ENCODE measurements at regions not wholly inside any gene's neighbourhood (a gene's known extent, or its start where the extent isn't known, plus 50 kb on each side); places are given as distances from the start of the nearest gene placed in this dataset.

DNA sequence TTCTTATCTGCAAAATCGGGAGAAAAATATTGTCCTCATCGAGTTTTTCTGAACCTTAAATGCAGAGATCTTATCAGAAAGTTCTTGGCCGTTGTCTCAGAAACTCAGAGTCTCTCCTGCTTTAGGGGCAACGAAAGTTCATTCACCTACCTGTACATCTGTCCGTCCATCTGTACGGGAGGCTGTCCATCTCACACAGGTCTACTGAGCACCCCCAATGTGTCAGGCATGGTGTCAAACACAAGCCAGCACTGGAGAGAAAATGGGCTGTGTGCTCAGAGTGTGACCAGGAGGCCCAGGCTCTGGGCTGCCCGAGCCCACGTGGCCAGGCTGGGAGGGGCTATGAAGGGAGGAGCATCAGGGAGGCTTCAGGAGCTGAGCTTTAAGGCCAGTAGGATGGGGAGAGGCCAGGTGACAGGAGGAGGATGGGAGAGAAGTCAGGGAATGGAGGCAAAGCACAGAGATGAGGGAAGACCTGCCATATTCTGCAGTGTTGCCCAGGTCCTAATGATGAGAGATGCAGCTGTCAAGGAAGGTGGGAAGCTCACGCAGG lies 62.4 kb upstream of the MYEOV start:
- intact Hi-C loops (cut with DNase I), result no loop called here
- TF ChIP-seq POLR2A (IDR thresholded peaks at IDR 0.05), result no peak
- TF ChIP-seq, protein P1, sequence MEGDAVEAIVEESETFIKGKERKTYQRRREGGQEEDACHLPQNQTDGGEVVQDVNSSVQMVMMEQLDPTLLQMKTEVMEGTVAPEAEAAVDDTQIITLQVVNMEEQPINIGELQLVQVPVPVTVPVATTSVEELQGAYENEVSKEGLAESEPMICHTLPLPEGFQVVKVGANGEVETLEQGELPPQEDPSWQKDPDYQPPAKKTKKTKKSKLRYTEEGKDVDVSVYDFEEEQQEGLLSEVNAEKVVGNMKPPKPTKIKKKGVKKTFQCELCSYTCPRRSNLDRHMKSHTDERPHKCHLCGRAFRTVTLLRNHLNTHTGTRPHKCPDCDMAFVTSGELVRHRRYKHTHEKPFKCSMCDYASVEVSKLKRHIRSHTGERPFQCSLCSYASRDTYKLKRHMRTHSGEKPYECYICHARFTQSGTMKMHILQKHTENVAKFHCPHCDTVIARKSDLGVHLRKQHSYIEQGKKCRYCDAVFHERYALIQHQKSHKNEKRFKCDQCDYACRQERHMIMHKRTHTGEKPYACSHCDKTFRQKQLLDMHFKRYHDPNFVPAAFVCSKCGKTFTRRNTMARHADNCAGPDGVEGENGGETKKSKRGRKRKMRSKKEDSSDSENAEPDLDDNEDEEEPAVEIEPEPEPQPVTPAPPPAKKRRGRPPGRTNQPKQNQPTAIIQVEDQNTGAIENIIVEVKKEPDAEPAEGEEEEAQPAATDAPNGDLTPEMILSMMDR (IDR thresholded peaks at IDR 0.05), result no peak
- H3K36me3 ChIP-seq, result no peaks in the 10 kb centered on the region
- 73 to 79% methylated on average over 9 of the region's 9 CpGs for WGBS, 2 donors
- no peaks in the 10 kb centered on the region for H3K4me1 ChIP-seq
- no peak overlapping the region for H3K27ac ChIP-seq
- H3K9me3 ChIP-seq, result no peaks in the 10 kb centered on the region
- no peaks in the 10 kb centered on the region for H3K27me3 ChIP-seq
- no peak for DNase-seq
- H3K4me3 ChIP-seq (replicated peaks in 1 of 3), result no peak overlapping the region

DNA sequence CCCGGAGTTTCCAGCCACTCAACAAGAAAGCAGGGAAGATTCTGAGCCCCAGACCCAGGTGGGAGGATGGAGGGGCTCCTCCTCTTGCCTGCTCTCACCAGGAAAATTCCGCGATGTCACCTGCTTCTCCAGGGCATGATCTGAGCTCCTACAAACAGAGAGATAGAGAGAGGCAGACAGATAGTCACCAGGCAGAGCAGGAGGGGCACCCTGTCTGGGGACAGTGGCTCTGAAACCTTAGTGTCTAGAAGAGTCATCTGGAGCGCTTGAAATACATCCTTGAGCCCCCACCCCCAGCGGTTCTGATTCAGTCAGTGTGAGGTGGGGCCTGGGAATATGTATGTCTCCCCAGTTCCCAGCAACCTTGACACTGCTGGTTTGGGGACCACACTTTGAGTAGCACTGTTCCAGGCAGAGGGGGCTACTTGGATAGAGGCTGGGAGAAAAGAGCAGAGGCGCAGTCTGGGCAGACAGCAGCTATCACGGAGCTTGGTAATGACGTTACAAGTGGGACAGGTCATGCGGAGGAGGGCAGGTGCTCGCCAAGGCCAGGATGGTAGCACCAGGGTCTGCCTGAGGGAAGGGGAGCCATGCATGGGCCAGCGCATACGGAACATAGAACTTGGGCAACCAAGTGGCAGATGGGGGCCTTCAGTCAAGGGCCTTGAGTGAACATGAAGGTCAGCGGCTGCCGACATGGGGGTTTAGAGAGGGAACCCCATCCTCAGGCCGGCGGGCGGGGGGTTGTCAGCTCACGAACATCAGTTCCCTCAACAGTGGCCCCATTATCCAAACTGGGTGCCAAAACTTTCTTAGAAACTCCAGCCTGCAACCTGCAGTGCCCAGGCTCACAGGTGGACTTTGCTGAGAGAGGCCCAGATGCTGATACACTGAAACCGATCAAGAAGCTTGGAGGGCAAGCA lies 60.9 kb upstream of the MYEOV start:
- no peak for TF ChIP-seq POLR2A (IDR thresholded peaks at IDR 0.05)
- TF ChIP-seq, protein P1 (IDR thresholded peaks at IDR 0.05), result no peak
- Histone ChIP-seq H3K4me1 (no peaks in the 10 kb centered on the region), H3K9me3 (no peaks in the 10 kb centered on the region), H3K4me3 (replicated peaks in 1 of 3) (no peak overlapping the region), H3K36me3 (no peaks in the 10 kb centered on the region), H3K27me3 (no peaks in the 10 kb centered on the region), H3K27ac (no peak overlapping the region)
- intact Hi-C loops (cut with DNase I), result no loop called here
- WGBS, 2 donors, result 94% methylated on average over 14 to 19 of the region's 19 CpGs
- DNase-seq, result no peak

DNA sequence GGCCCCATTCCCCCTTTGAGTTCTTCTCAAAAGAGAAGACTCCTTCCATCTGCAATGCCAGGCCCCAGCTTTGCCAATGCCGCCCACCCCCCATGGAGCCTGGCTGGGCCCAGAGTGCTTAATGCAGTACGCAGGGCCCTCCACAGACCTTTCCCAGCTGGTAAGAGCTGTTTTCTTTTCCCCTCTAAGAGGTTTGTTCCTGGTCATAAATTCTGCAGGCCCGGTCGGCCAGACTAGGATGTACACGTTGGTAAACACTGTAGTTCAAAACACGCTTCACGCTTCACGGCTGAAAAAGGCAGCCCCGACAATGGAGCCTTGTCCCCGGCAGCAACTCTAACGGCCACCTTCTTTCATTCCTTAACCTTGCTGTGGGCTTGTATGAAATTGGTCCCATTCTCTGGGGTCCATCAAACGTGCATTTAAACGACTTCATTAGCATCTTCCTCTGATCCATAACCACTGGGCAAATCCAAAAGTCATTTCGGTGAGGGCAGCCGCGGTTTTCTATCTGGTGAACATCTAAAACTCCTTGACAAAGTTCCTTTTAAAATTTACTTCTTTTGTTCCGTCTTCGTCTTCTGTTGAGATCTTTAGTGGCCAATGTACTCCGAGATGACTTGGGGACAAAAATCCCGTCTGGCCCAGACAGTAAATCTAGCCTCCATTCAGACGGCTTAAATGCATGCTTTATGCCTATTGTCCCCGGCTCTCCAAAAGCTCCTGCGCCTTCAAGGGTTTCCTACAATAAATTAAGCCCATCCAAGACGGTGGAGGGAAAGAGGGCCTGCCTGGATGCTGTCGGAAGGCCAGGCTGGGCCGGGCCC lies 60.0 kb upstream of the MYEOV start:
- Histone ChIP-seq H3K9me3 (no peaks in the 10 kb centered on the region), H3K27ac (no peak overlapping the region), H3K4me3 (replicated peaks in 1 of 3) (no peak overlapping the region), H3K4me1 (no peaks in the 10 kb centered on the region), H3K27me3 (no peaks in the 10 kb centered on the region), H3K36me3 (no peaks in the 10 kb centered on the region)
- 86 to 90% methylated on average over 26 of the region's 26 CpGs for WGBS, 2 donors
- DNase-seq, result no peak
- intact Hi-C loops (cut with DNase I), result no loop called here
- TF ChIP-seq, protein P1 (IDR thresholded peaks at IDR 0.05), result no peak
- TF ChIP-seq POLR2A (IDR thresholded peaks at IDR 0.05), result no peak

DNA sequence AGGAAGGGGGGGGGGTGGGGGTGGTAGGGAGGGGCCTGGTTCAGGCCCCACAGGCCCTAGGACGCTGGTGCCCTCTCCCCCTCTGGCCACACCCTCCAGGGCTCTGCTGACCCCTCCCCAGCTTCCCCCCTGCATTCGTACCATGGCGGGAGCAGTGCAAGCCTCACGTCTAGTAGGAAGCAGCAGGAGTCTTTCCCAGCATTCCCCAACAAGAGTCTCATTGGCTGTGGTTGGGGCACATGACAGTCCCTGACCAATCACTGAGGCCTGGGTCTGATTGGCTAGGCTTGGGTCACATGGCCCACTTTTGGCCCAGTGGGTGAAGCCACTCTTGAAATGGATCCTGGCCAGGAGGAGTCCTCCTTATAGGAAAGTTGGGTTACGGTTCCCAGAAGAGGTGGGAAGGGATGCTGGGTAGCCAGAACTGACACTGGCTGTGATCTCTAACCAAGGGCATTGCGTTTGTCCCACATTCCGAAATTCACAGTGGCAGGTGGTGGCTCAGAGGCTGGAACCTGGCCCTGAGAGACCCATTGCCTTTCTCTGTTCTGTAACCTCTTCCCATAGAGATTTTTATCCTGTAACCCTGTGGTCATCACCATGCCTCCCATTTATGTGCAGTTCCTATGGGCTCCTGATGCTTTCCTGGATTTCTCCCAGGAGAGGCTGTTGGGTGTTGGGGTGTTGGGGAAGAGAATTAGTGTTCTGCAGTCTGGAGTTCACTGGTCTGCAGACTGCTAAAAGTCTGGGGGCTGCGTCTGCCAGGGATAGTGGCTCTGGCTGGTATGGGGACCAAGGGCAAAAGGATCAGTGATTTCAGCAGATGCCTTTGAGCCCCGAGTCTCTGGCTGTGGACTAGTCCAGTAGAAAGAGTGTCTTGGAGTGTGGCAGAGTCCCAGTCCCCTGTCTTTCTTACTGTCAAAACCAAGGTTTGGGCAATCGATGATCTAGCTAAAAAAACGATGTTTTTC lies 58.9 kb upstream of the MYEOV start:
- Histone ChIP-seq H3K27ac (no peak overlapping the region), H3K4me1 (no peaks in the 10 kb centered on the region), H3K4me3 (replicated peaks in 1 of 3) (no peak overlapping the region), H3K36me3 (no peaks in the 10 kb centered on the region), H3K9me3 (no peaks in the 10 kb centered on the region), H3K27me3 (no peaks in the 10 kb centered on the region)
- TF ChIP-seq POLR2A (IDR thresholded peaks at IDR 0.05), result no peak
- TF ChIP-seq, protein P1 (IDR thresholded peaks at IDR 0.05), result no peak
- WGBS, 2 donors, result 85 to 95% methylated on average over 10 to 11 of the region's 11 CpGs
- DNase-seq, result no peak
- intact Hi-C loops (cut with DNase I), result no loop called here

All from thyroid gland (tissue), 4 donors.